H1 (cell line): ENCODE measurements at regions not wholly inside any gene's neighbourhood (a gene's known extent, or its start where the extent isn't known, plus 50 kb on each side); places are given as distances from the start of the nearest gene placed in this dataset.

ENCODE experiments used
- CTCF ChIA-PET: fragments of 300-600 bp; sonication (Branson Sonifier 250); formaldehyde crosslinking; loops from one replicate; lab custom pipeline; 2021; ENCODE audit not compliant: partially characterized antibody; lab: Charles Lee
- POLR2A ChIA-PET: fragments of 300-600 bp; sonication (Branson Sonifier 250); formaldehyde crosslinking; loops from one replicate; lab custom pipeline; 2021; ENCODE audit warnings: inconsistent platforms; ENCODE audit not compliant: partially characterized antibody; lab: Charles Lee
- DNase-seq, 2 experiments: peaks; one replicate each; pipeline versions ENCODE4 v3.0.0 to v3.0.0-alpha.2; 2010 to 2022; ENCODE audit warnings: low spot score in 2 of 2, low read depth in 1 of 2, mixed read lengths in 1 of 2
- FAIRE-seq: peaks from 2 replicates; lab custom pipeline; 2011; peaks lifted over from hg19 to GRCh38; lab: Jason Lieb, UNC
- H2AFZ ChIP-seq: 2 replicates; pipeline ENCODE4 v1.8.1; 2012; ENCODE audit warnings: low read length, inconsistent platforms
- H2AK5ac ChIP-seq: 2 replicates; pipeline ENCODE4 v1.6.1; 2013; ENCODE audit warnings: low read depth, low read length
- H2BK120ac ChIP-seq: replicated peaks from 2 replicates; pipeline ENCODE3; 2013; ENCODE audit warnings: low read depth, low read length, inconsistent platforms
- H2BK12ac ChIP-seq: 2 replicates; pipeline ENCODE4 v1.6.1; 2013; ENCODE audit warnings: low read depth, low read length
- H2BK15ac ChIP-seq: 2 replicates; pipeline ENCODE4 v1.6.1; 2013; ENCODE audit warnings: low read length
- H2BK20ac ChIP-seq: 2 replicates; pipeline ENCODE4 v1.6.1; 2013; ENCODE audit warnings: low read length
- H2BK5ac ChIP-seq: 2 replicates; pipeline ENCODE4 v1.6.1; 2013; ENCODE audit warnings: low read depth, low read length
- H3K14ac ChIP-seq: 2 replicates; pipeline ENCODE4 v1.6.1; 2013; ENCODE audit warnings: inconsistent platforms; ENCODE audit not compliant: insufficient read length
- H3K18ac ChIP-seq: 2 replicates; pipeline ENCODE4 v1.6.1; 2013; ENCODE audit warnings: low read length; ENCODE audit errors: extremely low read depth
- H3K23ac ChIP-seq: 2 replicates; pipeline ENCODE4 v1.6.1; 2013; ENCODE audit warnings: inconsistent platforms; ENCODE audit not compliant: insufficient read length
- H3K23me2 ChIP-seq: 2 replicates; pipeline ENCODE4 v1.6.1; 2013; ENCODE audit warnings: low read depth, low read length
- H3K27ac ChIP-seq: 2 replicates; pipeline ENCODE4 v1.6.1; 2011; ENCODE audit warnings: low read depth, low read length, inconsistent platforms
- H3K27me3 ChIP-seq, 4 experiments: replicated peaks in 1 of 4; 1 replicate in 1 of 4; 2 replicates in 3 of 4; pipeline versions ENCODE4 v1.6.1 to v1.8.1; 2011 to 2013; ENCODE audit warnings: low read length in 3 of 4, mild to moderate bottlenecking in 3 of 4, inconsistent platforms in 2 of 4, mixed read lengths in 2 of 4, moderate library complexity in 1 of 4; ENCODE audit not compliant: control insufficient read depth in 3 of 4, insufficient read depth in 3 of 4; ENCODE audit errors: extremely low read depth in 1 of 4
- H3K36me3 ChIP-seq, 4 experiments: 2 replicates each; pipeline versions ENCODE4 v1.6.1 to v1.8.1; 2011 to 2013; ENCODE audit warnings: mild to moderate bottlenecking in 4 of 4, low read length in 3 of 4, moderate library complexity in 2 of 4, control low read depth in 1 of 4, inconsistent platforms in 1 of 4; ENCODE audit not compliant: insufficient read depth in 4 of 4, control insufficient read depth in 2 of 4
- H3K4ac ChIP-seq: replicated peaks from 2 replicates; pipeline ENCODE3; 2013; ENCODE audit warnings: low read length, low read depth, mixed read lengths, inconsistent platforms; ENCODE audit not compliant: insufficient read length
- H3K4me1 ChIP-seq, 4 experiments: replicated peaks in 1 of 4; 1 replicate in 1 of 4; 2 replicates in 3 of 4; pipeline versions ENCODE4 v1.6.1 to v1.8.1; 2011 to 2013; ENCODE audit warnings: low read length in 3 of 4, inconsistent platforms in 2 of 4, mixed read lengths in 1 of 4; ENCODE audit not compliant: insufficient read depth in 4 of 4, control insufficient read depth in 3 of 4
- H3K4me2 ChIP-seq, 2 experiments: 2 replicates each; pipeline versions ENCODE4 v1.6.1 to v1.8.1; 2011 to 2013; ENCODE audit warnings: low read depth in 2 of 2, low read length in 2 of 2, control low read depth in 1 of 2, inconsistent platforms in 1 of 2, mild to moderate bottlenecking in 1 of 2; ENCODE audit not compliant: insufficient read depth in 1 of 2
- H3K4me3 ChIP-seq, 4 experiments: fragments of 200-600, 300-600 bp in 1 of 4; sonication (generic), shearing (Covaris generic), sonication (Bioruptor Twin) in 1 of 4; 2 replicates each; pipeline versions ENCODE4 v1.5.1 to v1.8.1; 2011 to 2016; ENCODE audit warnings: low read length in 4 of 4, low read depth in 3 of 4, control low read depth in 2 of 4, inconsistent platforms in 2 of 4, mild to moderate bottlenecking in 2 of 4, mixed read lengths in 1 of 4, moderate library complexity in 1 of 4; ENCODE audit not compliant: insufficient read depth in 2 of 4; ENCODE audit errors: extremely low read depth in 1 of 4
- H3K56ac ChIP-seq: replicated peaks from 2 replicates; pipeline ENCODE3; 2013; ENCODE audit warnings: low read depth, mild to moderate bottlenecking, mixed read lengths, low read length, inconsistent platforms; ENCODE audit not compliant: insufficient read length
- H3K79me1 ChIP-seq: 2 replicates; pipeline ENCODE4 v1.6.1; 2013; ENCODE audit warnings: low read depth, low read length, control low read depth
- H3K79me2 ChIP-seq, 2 experiments: 2 replicates each; pipeline versions ENCODE4 v1.6.1 to v1.8.1; 2012 to 2013; ENCODE audit warnings: low read length in 2 of 2, mild to moderate bottlenecking in 2 of 2, inconsistent platforms in 1 of 2; ENCODE audit not compliant: insufficient read depth in 2 of 2, control insufficient read depth in 1 of 2
- H3K9ac ChIP-seq, 4 experiments: replicated peaks in 1 of 4; 1 replicate in 1 of 4; 2 replicates in 3 of 4; pipeline versions ENCODE4 v1.6.1 to v1.8.1; 2011 to 2013; ENCODE audit warnings: low read depth in 3 of 4, low read length in 3 of 4, control low read depth in 2 of 4, mild to moderate bottlenecking in 2 of 4, moderate library complexity in 2 of 4, inconsistent platforms in 1 of 4; ENCODE audit errors: extremely low read depth in 1 of 4
- H3K9me3 ChIP-seq, 2 experiments: 2 replicates each; pipeline versions ENCODE4 v1.6.1 to v1.8.1; 2012 to 2013; ENCODE audit warnings: mild to moderate bottlenecking in 2 of 2, moderate library complexity in 2 of 2, control low read depth in 1 of 2, inconsistent platforms in 1 of 2, low read depth in 1 of 2, low read length in 1 of 2, mixed read lengths in 1 of 2; ENCODE audit not compliant: insufficient read depth in 2 of 2
- H4K20me1 ChIP-seq, 2 experiments: replicated peaks in 1 of 2; 2 replicates each; pipeline versions ENCODE3 to v1.8.1; 2011 to 2013; ENCODE audit warnings: inconsistent platforms in 2 of 2, low read length in 2 of 2, mild to moderate bottlenecking in 1 of 2; ENCODE audit not compliant: insufficient read depth in 2 of 2, control insufficient read depth in 1 of 2
- H4K5ac ChIP-seq: 2 replicates; pipeline ENCODE4 v1.6.1; 2013; ENCODE audit warnings: low read length, low read depth, mixed read lengths, inconsistent platforms; ENCODE audit not compliant: insufficient read length
- H4K8ac ChIP-seq: 2 replicates; pipeline ENCODE4 v1.8.0; 2013; ENCODE audit warnings: mild to moderate bottlenecking, moderate library complexity, low read length, inconsistent platforms; ENCODE audit not compliant: insufficient read depth; ENCODE audit errors: extremely low read depth
- H4K91ac ChIP-seq: replicated peaks from 2 replicates; pipeline ENCODE3; 2013; ENCODE audit warnings: low read length, mixed read lengths, inconsistent platforms; ENCODE audit not compliant: insufficient read length
- ATF2 ChIP-seq: IDR thresholded peaks from 2 replicates; pipeline ENCODE4 v1.6.1; 2012; ENCODE audit warnings: low read length, inconsistent platforms
- ATF3 ChIP-seq: IDR thresholded peaks from 2 replicates; pipeline ENCODE4 v1.6.1; 2011; ENCODE audit warnings: low read depth, mild to moderate bottlenecking, low read length; ENCODE audit not compliant: insufficient read depth
- BRCA1 ChIP-seq: IDR thresholded peaks from 2 replicates; pipeline ENCODE4 v1.6.1; 2012; ENCODE audit warnings: low read depth, low read length, improper control_type of control experiment
- EGR1 ChIP-seq: IDR thresholded peaks from 2 replicates; pipeline ENCODE4 v1.6.1; 2011; ENCODE audit warnings: low read depth, low read length, borderline replicate concordance
- NANOG ChIP-seq: IDR thresholded peaks from 2 replicates; pipeline ENCODE4 v1.6.1; 2011; ENCODE audit warnings: low read length, low read depth, mild to moderate bottlenecking, inconsistent platforms; ENCODE audit not compliant: insufficient read depth, poor library complexity, severe bottlenecking
- SP2 ChIP-seq: IDR thresholded peaks from 2 replicates; pipeline ENCODE4 v1.6.1; 2012; ENCODE audit warnings: mild to moderate bottlenecking, low read length, inconsistent platforms
- SRF ChIP-seq: IDR thresholded peaks from 2 replicates; pipeline ENCODE4 v1.6.1; 2011; ENCODE audit warnings: mild to moderate bottlenecking, low read depth, low read length, moderate library complexity
- TBP ChIP-seq: IDR thresholded peaks from 2 replicates; pipeline ENCODE4 v1.6.1; 2011; ENCODE audit warnings: low read depth, low read length, improper control_type of control experiment
- WGBS, 2 experiments: shearing (Covaris generic) in 1 of 2; methylation state at CpG; one replicate each; pipeline versions ENCODE4 v1.1.6 to v1.1.7; 2013 to 2015; ENCODE audit warnings: low lambda C conversion rate in 2 of 2, mixed read lengths in 2 of 2, inconsistent platforms in 1 of 2, low coverage in 1 of 2, missing lambda C conversion rate in 1 of 2; ENCODE audit not compliant: insufficient replicate concordance in 2 of 2, insufficient coverage in 1 of 2, insufficient read length in 1 of 2; ENCODE audit errors: extremely low coverage in 1 of 2, missing lambda C conversion rate in 1 of 2; 5-methylcytosine and 5-hydroxymethylcytosine counted together
- TF ChIP-seq, protein P1 (sequence below), 3 experiments: IDR thresholded peaks; 1 replicate in 2 of 3; 2 replicates in 1 of 3; pipeline versions ENCODE4 v1.5.1 to v1.6.1; 2011; ENCODE audit warnings: low read length in 3 of 3, mild to moderate bottlenecking in 3 of 3, inconsistent platforms in 2 of 3, low read depth in 1 of 3, moderate library complexity in 1 of 3; ENCODE audit not compliant: insufficient read depth in 1 of 3; ENCODE audit errors: control extremely low read depth in 1 of 3

DNA sequence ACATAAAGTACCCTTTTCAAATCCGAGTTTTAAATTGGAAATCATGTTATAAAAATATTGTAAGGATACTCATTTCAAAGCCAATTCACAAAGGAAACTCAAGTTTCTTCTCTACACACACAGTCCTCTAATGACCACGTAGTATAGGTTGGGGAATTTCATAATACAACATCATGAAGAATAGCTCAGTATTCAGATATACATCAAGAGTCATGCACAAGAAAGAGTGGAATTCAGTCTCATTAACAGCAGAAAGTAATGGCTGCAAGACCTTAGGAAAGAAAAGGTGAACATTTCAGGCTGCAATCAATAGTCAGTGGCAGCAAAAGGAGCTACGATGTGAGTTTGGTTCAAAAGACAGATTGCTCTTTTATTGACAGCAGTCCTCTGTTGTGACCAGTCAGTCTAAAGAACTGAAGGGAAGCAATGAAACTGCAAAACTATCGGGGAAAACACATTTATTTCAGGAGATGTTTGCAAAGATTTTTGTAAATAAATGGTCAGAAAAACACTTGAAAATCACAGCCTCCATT, 317.2 kb downstream of the IPMK start:
- Histone ChIP-seq H2BK120ac (no peak overlapping the region), H3K9ac (no peak overlapping the region; a peak in 1 of 7 replicates), H3K4me3 (no peak overlapping the region), H2AFZ (peak overlapping the region; percentile 86; the same call in 1 of the 2 replicates), H3K4me2 (no peak overlapping the region), H2BK20ac (no peak overlapping the region), H4K91ac (no peak overlapping the region), H3K18ac (no peak overlapping the region), H4K8ac (no peak overlapping the region), H3K9me3 (peaks cover 2 to 3% of the 10 kb centered on the region in 2 experiments; a peak in 1 of 4 replicates), H3K23ac (no peak overlapping the region), H4K5ac (no peak overlapping the region), H2AK5ac (no peak overlapping the region), H2BK5ac (no peak overlapping the region), H3K79me2 (no peaks in the 10 kb centered on the region), H3K23me2 (no peaks in the 10 kb centered on the region), H3K4ac (no peak overlapping the region), H3K14ac (no peak overlapping the region), H2BK15ac (no peak overlapping the region), H4K20me1 (no peaks in the 10 kb centered on the region), H3K56ac (no peak overlapping the region), H3K79me1 (no peaks in the 10 kb centered on the region), H3K4me1 (no peaks in the 10 kb centered on the region), H3K27ac (no peak overlapping the region), H3K27me3 (no peaks in the 10 kb centered on the region), H3K36me3 (no peaks in the 10 kb centered on the region), H2BK12ac (no peak overlapping the region)
- 82% methylated on average over 4 of the region's 4 CpGs; no CpG with 5 or more reads in 1 of the 2 experiments for WGBS, 2 experiments
- DNase-seq: no peak
- CTCF ChIA-PET: interaction anchor here (0.9 to 1.1 kb wide), 2 partner anchors 14 to 370 kb away, joined by 3 read pairs; no protein-coding TSS in a partner anchor
- no peak for FAIRE-seq
- POLR2A ChIA-PET: interaction anchor here (0.9 kb wide), 1 partner anchor 10 kb away, joined by 3 read pairs; no protein-coding TSS in a partner anchor
- TF ChIP-seq BRCA1 (no peak), TBP (no peak), ATF2 (no peak), SRF (no peak), NANOG (no peak), EGR1 (no peak), SP2 (no peak), ATF3 (no peak)
- TF ChIP-seq, protein P1, sequence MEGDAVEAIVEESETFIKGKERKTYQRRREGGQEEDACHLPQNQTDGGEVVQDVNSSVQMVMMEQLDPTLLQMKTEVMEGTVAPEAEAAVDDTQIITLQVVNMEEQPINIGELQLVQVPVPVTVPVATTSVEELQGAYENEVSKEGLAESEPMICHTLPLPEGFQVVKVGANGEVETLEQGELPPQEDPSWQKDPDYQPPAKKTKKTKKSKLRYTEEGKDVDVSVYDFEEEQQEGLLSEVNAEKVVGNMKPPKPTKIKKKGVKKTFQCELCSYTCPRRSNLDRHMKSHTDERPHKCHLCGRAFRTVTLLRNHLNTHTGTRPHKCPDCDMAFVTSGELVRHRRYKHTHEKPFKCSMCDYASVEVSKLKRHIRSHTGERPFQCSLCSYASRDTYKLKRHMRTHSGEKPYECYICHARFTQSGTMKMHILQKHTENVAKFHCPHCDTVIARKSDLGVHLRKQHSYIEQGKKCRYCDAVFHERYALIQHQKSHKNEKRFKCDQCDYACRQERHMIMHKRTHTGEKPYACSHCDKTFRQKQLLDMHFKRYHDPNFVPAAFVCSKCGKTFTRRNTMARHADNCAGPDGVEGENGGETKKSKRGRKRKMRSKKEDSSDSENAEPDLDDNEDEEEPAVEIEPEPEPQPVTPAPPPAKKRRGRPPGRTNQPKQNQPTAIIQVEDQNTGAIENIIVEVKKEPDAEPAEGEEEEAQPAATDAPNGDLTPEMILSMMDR (IDR thresholded peaks at IDR 0.05; ENCODE audit: control extremely low read depth in 1 of 3, insufficient read depth in 1 of 3, low read depth in 1 of 3, low read length in 3 of 3): no peak
